Fibroblast of skin of scalp (primary cell): ENCODE measurements at regions not wholly inside any gene's neighbourhood (a gene's known extent, or its start where the extent isn't known, plus 50 kb on each side); places are given as distances from the start of the nearest gene placed in this dataset.
"Not testable (repeated sequence)": the region's sequence is repeated elsewhere in the genome, so short reads cannot be mapped to it uniquely, and the experiment has no call there.

ENCODE experiments used
- DNase-seq: peaks from one replicate; pipeline ENCODE4 v3.0.0-alpha.2; 2013

DNA sequence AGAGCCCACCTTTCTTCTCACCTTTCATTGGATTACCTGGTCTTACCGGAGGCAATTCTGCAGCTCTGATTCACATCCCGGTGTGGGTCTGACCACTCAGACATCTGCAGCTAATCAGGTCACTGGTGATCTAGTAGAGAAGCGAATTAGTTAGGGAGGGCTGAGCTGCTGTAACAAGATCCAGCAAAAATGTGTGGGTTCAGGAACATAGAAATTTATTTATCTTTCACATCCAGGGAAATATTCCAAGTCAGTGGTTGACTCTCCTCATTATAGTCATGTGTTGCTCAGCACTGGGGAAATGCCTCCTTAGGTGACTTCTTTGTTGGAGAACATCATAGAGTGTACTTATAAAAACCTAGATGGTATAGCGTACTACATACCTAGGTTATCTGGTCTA, 218.7 kb upstream of the PELI2 start:
- no peak for DNase-seq

DNA sequence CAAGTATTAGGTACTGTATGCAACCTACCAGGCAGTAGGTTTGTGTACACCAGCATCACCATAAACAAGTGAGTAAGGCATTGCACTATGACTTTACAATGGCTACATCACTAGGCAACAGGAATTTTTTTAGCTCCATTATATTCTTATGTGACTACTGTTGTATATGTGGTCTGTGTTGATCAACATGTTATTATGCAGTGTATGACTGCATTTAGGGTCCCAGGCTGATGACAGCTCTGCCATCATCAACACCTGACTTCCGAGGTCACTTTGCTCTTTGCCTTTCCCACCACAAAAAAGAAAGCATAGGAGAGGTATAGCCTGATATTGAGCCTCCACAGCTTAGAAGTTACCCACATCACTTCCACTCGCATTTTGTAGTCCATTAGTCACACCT, 217.5 kb upstream of the PELI2 start:
- no peak for DNase-seq

DNA sequence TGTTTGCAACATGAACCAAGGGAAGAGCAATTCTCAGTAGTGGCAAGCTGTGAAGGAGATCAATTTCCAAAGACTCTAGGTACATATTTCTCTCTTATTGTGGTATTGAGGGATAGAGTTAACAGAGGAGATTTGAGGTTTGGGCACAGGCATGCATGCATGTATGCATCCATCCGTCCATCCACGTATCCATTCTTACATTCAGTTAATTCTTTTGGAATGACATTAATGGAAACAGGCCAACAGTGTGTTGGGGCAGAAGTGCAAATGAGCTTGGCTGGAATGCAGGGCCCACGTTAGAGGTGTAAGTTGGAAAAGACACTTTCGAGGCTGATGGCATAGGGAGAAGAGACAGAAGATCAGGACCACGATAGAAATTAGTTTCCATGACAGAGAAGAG, 216.9 kb upstream of the PELI2 start:
- peak; percentile 23 for DNase-seq

GRCh38 chr14:55902241-55902640, 216.0 kb upstream of the PELI2 start:
- no peak for DNase-seq

- no peak for DNase-seq
These were observed 214.1 kb upstream of the PELI2 start for GRCh38 chr14:55904086-55904485.

- DNase-seq = no peak
These were observed 210.1 kb upstream of the PELI2 start for GRCh38 chr14:55908106-55908505.

DNA sequence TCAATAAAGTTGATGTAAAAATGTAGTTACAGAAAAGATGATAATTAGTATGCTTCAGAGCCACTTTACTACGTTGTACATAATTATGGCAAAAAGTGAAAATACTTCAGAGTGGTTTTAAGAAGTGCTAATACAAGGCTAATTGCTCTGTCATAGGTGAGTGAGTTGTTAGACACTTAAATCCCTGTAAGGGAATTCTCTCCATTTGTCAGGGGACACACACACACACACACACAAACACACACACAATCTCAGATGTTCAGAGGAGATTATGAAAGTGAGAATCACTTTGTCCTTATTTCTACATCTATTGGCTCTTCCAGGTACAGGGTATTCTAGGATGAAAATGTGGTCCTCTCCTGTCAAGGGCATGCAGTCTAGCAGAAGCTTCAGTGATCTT, 208.3 kb upstream of the PELI2 start:
- DNase-seq = no peak

DNA sequence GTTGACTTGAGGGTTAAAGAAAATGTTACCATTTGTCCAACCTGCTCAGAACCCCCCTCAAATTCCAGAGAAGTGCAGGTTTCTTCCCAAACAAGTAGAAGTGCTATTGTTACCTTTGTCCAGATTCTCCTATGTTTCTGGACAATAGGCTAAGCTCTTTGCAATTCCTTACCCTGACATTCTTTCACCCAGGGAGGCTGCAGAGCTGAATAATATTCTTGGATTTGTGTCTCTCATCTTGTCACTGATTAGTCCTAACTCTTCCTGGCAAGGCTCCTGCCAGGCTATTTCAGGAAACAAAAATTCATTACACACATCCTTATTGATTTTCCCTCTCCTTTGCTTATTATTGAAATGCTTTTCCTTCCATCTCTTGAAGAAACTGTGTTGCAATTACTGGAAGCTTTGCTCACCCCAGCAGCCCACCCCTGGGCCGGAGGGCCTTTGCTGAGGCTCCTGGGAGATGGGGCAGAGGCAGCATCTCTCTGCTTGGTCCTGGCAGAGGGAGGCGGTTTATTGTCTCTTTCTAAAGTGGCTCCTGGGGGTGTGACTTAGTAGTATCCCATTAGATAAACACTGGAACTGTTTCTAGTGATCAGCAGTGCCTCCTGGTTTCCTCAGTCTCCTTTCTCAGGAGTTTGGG, 207.5 kb upstream of the PELI2 start:
- DNase-seq = no peak

DNA sequence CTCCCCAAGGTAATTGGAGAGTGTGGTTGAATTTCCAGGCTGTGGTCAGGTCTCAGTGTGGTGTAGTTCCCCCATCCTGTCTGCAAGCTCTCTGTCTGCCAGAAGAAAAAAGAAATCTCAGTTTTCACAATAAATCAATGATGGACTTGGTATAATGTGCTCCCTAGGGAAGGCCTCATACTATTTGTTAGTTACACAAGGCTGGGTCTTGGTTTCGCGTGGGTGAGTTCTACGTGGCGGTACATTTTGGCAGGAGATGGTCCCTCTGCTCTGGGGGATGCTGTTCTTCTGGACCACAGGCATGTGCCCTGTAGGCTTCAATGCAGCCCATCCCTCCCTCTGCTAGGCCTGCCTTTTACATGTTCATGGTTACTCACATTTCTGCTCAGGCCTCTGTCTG, 206.4 kb upstream of the PELI2 start:
- peak; percentile 63 for DNase-seq

DNA sequence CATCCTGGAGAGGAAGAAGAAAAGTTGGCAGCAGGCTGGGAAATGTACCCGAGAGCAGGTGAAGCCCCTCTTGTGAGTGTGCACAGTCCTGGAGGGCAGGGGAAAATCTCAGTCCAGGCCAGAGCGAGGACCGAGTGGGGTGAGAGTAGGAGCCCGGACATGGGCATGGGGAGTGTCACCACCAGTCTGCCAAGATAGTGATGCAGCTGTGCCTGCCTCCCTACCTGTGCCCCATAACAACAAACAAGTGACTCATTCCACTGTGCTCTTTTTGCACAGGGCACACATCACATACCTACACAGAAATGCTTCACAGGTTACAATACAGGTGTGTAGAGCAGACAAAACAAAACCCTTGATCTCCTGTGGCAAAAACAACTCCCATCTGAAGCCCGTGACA, 205.9 kb upstream of the PELI2 start:
- no peak for DNase-seq

DNA sequence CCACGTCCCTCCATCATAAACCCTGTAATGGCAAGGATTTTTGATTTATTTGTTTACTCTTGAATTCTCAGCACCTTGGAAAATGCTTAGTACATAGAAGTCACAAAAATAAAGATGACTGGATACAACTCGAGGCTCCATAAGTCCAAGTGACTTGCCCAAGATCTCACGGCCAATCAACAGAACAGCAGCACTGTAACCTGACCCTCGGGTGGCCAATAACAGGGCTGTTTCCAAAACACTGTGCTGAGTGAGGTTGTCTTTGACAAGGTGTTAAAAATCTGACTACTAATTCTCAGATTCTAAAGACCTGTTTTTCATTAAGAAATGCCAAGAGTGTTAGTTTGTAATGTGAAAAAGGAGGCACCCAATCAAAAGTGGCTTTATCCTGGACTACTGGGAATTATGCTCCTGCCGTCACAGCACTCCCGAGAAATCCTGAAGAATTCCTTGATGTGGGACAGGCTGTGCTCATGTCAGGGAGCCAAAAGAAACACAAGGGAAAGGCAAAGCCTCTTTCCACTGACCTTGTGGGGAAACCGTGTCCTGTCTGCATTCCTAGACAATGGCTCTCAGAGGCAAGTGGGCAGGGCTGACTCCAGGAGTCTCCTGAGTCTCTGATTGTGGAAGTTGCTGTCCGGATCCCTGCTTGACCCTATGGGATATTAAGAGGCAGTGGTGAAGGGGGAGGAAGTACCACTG, 204.7 kb upstream of the PELI2 start:
- DNase-seq = peak; percentile 88

DNA sequence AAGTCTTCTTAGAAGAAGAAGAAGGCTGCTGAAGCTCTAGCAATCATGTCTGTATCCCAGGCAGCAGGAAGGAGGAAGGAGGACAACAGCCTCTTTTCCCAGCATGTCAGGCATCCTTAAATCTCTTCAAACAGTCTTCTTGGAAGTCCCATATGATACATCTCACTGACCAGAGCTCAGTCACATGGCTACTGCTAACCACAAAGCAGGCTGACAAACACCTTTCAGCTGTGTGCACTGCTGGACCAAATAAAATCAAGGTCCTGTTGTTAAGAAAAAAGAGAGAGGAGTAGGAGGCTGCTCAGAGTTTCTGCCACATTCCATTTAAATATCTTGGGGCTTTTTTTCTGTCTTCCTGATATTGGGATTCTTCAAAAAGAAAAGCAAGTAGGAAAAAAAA, 203.4 kb upstream of the PELI2 start:
- DNase-seq = no peak

- peak; percentile 27 for DNase-seq
These were observed 202.8 kb upstream of the PELI2 start for GRCh38 chr14:55915456-55915855.

DNA sequence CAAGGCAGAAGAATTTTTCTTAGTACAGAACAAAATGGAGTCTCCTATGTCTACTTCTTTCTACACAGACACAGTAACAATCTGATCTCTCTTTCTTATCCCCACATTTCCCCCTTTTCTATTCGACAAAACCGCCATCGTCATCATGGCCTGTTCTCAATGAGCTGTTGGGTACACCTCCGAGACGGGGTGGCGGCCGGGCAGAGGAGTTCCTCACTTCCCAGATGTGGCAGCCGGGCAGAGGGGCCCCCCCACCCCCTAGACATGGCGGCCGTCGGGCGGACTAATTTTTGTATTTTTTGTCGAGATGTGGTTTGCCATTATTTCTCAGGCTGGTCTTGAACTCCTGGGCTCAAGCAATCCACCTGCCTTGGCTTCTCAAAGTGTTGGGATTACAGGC, 198.4 kb upstream of the PELI2 start:
- not testable (repeated sequence) for DNase-seq

GRCh38 chr14:55921511-55921910, 196.7 kb upstream of the PELI2 start:
- no peak for DNase-seq

- DNase-seq = no peak
These were observed 192.2 kb upstream of the PELI2 start for GRCh38 chr14:55926007-55926406.

GRCh38 chr14:55927028-55927427, 191.2 kb upstream of the PELI2 start:
- DNase-seq = no peak

DNA sequence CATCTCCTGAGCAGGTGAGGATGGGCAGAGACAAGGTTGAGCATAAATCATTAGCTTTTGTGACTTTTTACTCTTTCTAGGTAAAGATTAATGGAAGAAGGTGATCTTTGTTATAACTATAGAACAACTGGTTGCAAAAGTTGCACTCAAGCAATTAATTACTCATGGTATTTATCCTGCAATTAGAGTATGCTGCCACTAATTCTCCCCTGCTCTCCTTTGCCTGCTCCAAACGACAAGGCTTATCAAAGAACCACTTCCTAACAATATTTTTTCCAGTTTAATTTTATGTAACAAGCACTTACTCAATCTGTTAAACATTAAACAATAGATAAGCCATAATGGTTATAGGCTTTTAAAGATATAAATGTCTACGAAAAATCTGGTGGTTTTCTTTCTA, 189.9 kb upstream of the PELI2 start:
- DNase-seq = no peak

DNA sequence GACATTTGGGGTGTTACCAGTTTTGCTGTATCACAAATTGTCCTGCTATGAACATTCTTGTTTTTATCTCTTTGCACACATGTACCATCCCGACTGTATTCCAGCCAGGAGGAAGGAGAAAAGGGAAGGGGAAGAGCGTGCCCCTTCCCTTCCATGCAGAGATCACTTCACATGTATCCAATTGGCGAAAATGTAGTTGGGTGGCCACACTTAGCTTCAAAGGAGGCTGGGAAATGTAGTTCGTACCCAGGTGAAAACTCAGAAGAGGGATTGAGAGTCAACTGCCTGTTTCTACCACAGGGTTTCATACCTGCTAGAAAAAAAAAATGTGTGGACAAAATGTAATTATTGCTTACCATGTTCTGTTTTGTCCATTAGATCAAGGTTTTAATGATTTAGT, 189.1 kb upstream of the PELI2 start:
- DNase-seq = no peak

DNA sequence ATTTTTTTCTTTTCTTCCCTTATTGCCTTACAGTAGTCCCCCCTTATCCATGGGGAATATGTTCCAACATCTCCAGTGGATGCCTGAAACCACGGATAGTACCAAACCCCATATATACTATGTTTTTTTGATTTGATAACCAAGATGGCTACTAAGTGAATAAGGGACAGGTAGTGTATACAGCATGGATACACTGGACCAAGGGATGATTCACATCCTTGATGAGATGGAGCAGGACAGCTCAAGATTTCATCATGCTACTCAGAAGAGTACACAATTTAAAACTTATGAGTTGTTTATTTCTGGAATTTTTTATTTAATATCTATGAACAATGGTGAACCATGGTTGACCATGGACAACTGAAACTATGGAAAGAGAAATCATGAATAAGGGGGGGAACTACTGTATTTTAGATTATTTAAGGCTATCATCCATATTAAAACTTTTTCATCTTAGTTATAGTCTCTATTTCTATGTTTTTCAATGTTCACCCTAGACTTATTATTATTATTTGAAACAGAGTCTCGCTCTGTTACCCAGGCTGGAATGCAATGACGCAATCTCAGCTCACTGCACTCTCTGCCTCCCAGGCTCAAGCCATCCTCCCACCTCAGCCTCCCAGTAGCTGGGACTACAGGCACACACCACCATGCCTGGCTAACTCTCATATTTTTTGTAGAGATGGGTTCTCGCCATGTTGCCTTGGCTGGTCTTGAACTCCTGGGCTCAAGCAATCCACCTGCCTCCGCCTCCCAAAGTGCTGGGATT, 188.0 kb upstream of the PELI2 start:
- no peak for DNase-seq

GRCh38 chr14:55936691-55937090, 181.5 kb upstream of the PELI2 start:
- no peak for DNase-seq

GRCh38 chr14:55938249-55938791, 179.9 kb upstream of the PELI2 start:
- DNase-seq = peak; percentile 47

DNA sequence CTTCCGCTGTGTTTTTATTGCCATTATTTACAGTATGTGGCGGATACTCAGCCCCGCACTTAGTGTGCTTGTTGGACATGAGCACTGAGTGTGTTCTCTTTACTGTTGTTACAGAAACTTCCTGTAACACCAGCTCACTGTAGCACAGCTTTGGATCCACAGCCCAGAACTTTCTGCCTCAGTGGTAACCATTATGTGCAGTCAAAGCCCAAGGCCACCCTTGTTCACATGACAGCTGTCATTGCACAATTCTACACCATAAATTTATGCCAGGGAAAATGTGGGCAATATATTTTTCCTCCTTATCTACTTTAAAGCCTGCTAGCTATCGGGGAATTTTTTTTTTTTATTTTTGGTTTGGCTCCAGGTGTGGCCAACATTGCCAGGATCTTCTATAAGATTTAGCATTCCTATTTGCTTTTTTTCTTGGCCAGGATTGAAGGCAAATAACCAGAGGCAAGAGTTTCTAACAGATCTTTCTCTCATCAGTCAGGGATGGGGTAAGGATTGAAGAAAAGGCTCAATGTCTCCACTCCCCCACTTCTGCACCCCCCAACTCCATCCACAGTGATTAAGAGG, 176.0 kb upstream of the PELI2 start:
- DNase-seq = no peak
